Esophagus muscularis mucosa (tissue), 3 donors: ENCODE measurements at regions not wholly inside any gene's neighbourhood (a gene's known extent, or its start where the extent isn't known, plus 50 kb on each side); places are given as distances from the start of the nearest gene placed in this dataset.

Experiments used
- CTCF ChIP-seq, 3 experiments: fragments of 200-600 bp in 2 of 3; fragments of 450-650 bp in 1 of 3; sonication (generic) in 2 of 3; IDR thresholded peaks; one replicate each; pipeline ENCODE4 v1.5.1; 2017 to 2019; ENCODE audit warnings: antibody characterized with exemption in 3 of 3, mild to moderate bottlenecking in 2 of 3, moderate library complexity in 1 of 3
- POLR2A ChIP-seq: fragments of 450-650 bp; IDR thresholded peaks from one replicate; pipeline ENCODE4 v1.6.1; 2017; ENCODE audit warnings: antibody characterized with exemption, moderate library complexity, mild to moderate bottlenecking, low read depth

GRCh38 chr11:130798801-130799200, 117.5 kb downstream of the SNX19 start:
- TF ChIP-seq POLR2A (no peak), CTCF (IDR thresholded peaks at IDR 0.05) (no peak)
